HG03342 (cell line): ENCODE measurements at regions not wholly inside any gene's neighbourhood (a gene's known extent, or its start where the extent isn't known, plus 50 kb on each side); places are given as distances from the start of the nearest gene placed in this dataset.
"Not testable (repeated sequence)": the region's sequence is repeated elsewhere in the genome, so short reads cannot be mapped to it uniquely, and the experiment has no call there.

Experiments
- ATAC-seq: cut with Tn5 transposase; IDR thresholded peaks from one replicate; pipeline ENCODE4 v1.9.1; 2021; ENCODE audit warnings: mild to moderate bottlenecking, moderate library complexity; ENCODE audit not compliant: unreplicated experiment

GRCh38 chr2:84158605-84159004 lies 300.5 kb downstream of the SUCLG1 start:
- no peak for ATAC-seq

GRCh38 chr2:84152462-84152861 lies 306.6 kb downstream of the SUCLG1 start:
- ATAC-seq = no peak

GRCh38 chr2:84144345-84144744 lies 314.7 kb downstream of the SUCLG1 start:
- ATAC-seq = no peak

- ATAC-seq = no peak
These were observed 322.0 kb downstream of the SUCLG1 start for GRCh38 chr2:84137034-84137433.

- ATAC-seq = no peak
These were observed 326.7 kb downstream of the SUCLG1 start for GRCh38 chr2:84132370-84132769.

GRCh38 chr2:84131278-84131830 lies 327.7 kb downstream of the SUCLG1 start:
- no peak for ATAC-seq

- no peak for ATAC-seq
These were observed 330.1 kb downstream of the SUCLG1 start for GRCh38 chr2:84129018-84129417.

- ATAC-seq = not testable (repeated sequence)
These were observed 331.3 kb downstream of the SUCLG1 start for GRCh38 chr2:84127812-84128211.

- ATAC-seq = no peak
These were observed 332.6 kb downstream of the SUCLG1 start for GRCh38 chr2:84126530-84126929.

- ATAC-seq = no peak
These were observed 333.0 kb downstream of the SUCLG1 start for GRCh38 chr2:84126084-84126483.

GRCh38 chr2:84116143-84116542 lies 342.9 kb downstream of the SUCLG1 start:
- no peak for ATAC-seq

- peak; percentile 88 for ATAC-seq
These were observed 343.8 kb downstream of the SUCLG1 start for GRCh38 chr2:84115173-84115857.

GRCh38 chr2:84103816-84104527 lies 355.1 kb downstream of the SUCLG1 start:
- not testable (repeated sequence) for ATAC-seq

- no peak for ATAC-seq
These were observed 356.8 kb downstream of the SUCLG1 start for GRCh38 chr2:84102274-84102673.

- no peak for ATAC-seq
These were observed 370.4 kb downstream of the SUCLG1 start for GRCh38 chr2:84088656-84089055.

GRCh38 chr2:84085562-84085961 lies 373.5 kb downstream of the SUCLG1 start:
- no peak for ATAC-seq

- ATAC-seq = no peak
These were observed 374.2 kb downstream of the SUCLG1 start for GRCh38 chr2:84084856-84085255.

GRCh38 chr2:84083984-84084383 lies 375.1 kb downstream of the SUCLG1 start:
- ATAC-seq = no peak

- no peak for ATAC-seq
These were observed 380.6 kb downstream of the SUCLG1 start for GRCh38 chr2:84078471-84078870.

- no peak for ATAC-seq
These were observed 381.6 kb downstream of the SUCLG1 start for GRCh38 chr2:84077496-84077895.

GRCh38 chr2:84071050-84071449 lies 388.0 kb downstream of the SUCLG1 start:
- ATAC-seq = no peak

- ATAC-seq = no peak
These were observed 393.2 kb downstream of the SUCLG1 start for GRCh38 chr2:84065857-84066256.
